ENCODE measurements at regions not wholly inside any gene's neighbourhood (a gene's known extent, or its start where the extent isn't known, plus 50 kb on each side); places are given as distances from the start of the nearest gene placed in this dataset.

DNA sequence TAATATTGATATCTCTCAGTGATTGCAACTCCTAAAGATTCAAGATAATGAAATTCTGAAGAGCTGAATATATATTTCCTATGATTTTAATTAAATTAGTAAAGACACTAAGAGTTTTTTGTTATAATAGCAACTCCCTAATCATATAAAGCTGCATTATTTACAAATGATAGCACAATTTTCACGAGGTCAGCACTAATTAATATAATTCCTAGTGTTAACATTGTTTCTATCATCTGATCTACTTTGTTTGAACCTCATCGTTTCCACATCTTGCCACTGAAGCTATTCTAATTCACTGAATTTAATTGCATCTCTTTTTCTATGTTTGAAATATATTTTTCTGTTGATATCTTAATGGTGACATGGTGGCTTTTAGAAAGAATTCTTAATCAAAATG, 279.1 kb upstream of the ADGRL4 start:
- Mint-ChIP-seq H3K4me3 (no peak overlapping the region), H3K27ac (no peak overlapping the region)
- 88 to 94% methylated on average over 2 of the region's 2 CpGs for WGBS, 2 experiments (ENCODE audit: insufficient coverage in 1 of 2, insufficient read length in 1 of 2)

DNA sequence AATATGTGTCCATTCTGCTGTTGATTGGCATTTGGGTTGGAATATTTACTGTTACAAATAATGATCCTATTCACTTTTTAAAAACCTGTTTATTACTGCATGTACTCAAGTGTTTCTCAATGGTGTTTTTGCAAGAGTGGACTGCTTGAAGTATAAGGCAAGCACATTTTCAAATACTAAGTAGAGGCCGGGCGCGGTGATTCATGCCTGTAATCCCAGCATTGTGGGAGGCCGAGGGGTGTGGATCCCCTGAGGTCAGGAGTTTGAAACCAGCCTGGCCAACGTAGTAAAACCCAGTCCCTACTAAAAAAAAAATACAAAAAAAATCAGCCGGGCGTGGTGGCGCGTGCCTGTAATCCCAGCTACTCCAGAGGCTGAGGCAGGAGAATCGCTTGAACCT, 276.9 kb upstream of the ADGRL4 start:
- Histone ChIP-seq H3K4me3 (ENCODE audit: low read length) (no peak overlapping the region), H3K27me3 (ENCODE audit: control insufficient read depth, insufficient read depth, low read length, poor library complexity, severe bottlenecking) (no peaks in the 10 kb centered on the region), H3K9ac (ENCODE audit: extremely low read depth, low read length, poor library complexity, severe bottlenecking) (no peak overlapping the region), H3K36me3 (ENCODE audit: control insufficient read depth, insufficient read depth, low read length) (no peaks in the 10 kb centered on the region), H3K4me1 (ENCODE audit: control insufficient read depth, insufficient read depth, low read length) (no peaks in the 10 kb centered on the region), H3K9me3 (ENCODE audit: control insufficient read depth, low read length) (no peaks in the 10 kb centered on the region), H3K27ac (ENCODE audit: low read depth, low read length) (no peak overlapping the region)
- Mint-ChIP-seq H3K9me3 (no peaks in the 10 kb centered on the region), H3K4me1 (no peaks in the 10 kb centered on the region), H3K27ac (no peak overlapping the region), H3K27me3 (ENCODE audit: insufficient read depth) (no peaks in the 10 kb centered on the region), H3K36me3 (ENCODE audit: low read depth) (no peaks in the 10 kb centered on the region), H3K4me3 (no peak overlapping the region)
- TF ChIP-seq, protein P1, sequence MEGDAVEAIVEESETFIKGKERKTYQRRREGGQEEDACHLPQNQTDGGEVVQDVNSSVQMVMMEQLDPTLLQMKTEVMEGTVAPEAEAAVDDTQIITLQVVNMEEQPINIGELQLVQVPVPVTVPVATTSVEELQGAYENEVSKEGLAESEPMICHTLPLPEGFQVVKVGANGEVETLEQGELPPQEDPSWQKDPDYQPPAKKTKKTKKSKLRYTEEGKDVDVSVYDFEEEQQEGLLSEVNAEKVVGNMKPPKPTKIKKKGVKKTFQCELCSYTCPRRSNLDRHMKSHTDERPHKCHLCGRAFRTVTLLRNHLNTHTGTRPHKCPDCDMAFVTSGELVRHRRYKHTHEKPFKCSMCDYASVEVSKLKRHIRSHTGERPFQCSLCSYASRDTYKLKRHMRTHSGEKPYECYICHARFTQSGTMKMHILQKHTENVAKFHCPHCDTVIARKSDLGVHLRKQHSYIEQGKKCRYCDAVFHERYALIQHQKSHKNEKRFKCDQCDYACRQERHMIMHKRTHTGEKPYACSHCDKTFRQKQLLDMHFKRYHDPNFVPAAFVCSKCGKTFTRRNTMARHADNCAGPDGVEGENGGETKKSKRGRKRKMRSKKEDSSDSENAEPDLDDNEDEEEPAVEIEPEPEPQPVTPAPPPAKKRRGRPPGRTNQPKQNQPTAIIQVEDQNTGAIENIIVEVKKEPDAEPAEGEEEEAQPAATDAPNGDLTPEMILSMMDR (conservative IDR thresholded peaks at IDR 0.05), result no peak
- no peak for DNase-seq
- WGBS, 2 experiments (ENCODE audit: insufficient coverage in 1 of 2, insufficient read length in 1 of 2), result 60 to 97% methylated on average over 2 to 10 of the region's 10 CpGs

More for the DNA sequence above, 279.1 kb upstream of the ADGRL4 start:
- Histone ChIP-seq H3K4me3 (ENCODE audit: low read length) (no peak overlapping the region), H3K4me1 (ENCODE audit: control insufficient read depth, insufficient read depth, low read length) (no peaks in the 10 kb centered on the region), H3K9me3 (ENCODE audit: control insufficient read depth, low read length) (no peaks in the 10 kb centered on the region), H3K27me3 (ENCODE audit: control insufficient read depth, insufficient read depth, low read length, poor library complexity, severe bottlenecking) (no peaks in the 10 kb centered on the region), H3K36me3 (ENCODE audit: control insufficient read depth, insufficient read depth, low read length) (no peaks in the 10 kb centered on the region), H3K9ac (ENCODE audit: extremely low read depth, low read length, poor library complexity, severe bottlenecking) (no peak overlapping the region), H3K27ac (ENCODE audit: low read depth, low read length) (no peak overlapping the region)
- TF ChIP-seq, protein P1 (conservative IDR thresholded peaks at IDR 0.05), result no peak
- H3K36me3 Mint-ChIP-seq (ENCODE audit: low read depth), result no peaks in the 10 kb centered on the region
- H3K27me3 Mint-ChIP-seq (ENCODE audit: insufficient read depth), result no peaks in the 10 kb centered on the region
- DNase-seq, result no peak
- no peaks in the 10 kb centered on the region for H3K9me3 Mint-ChIP-seq
- no peaks in the 10 kb centered on the region for H3K4me1 Mint-ChIP-seq

DNA sequence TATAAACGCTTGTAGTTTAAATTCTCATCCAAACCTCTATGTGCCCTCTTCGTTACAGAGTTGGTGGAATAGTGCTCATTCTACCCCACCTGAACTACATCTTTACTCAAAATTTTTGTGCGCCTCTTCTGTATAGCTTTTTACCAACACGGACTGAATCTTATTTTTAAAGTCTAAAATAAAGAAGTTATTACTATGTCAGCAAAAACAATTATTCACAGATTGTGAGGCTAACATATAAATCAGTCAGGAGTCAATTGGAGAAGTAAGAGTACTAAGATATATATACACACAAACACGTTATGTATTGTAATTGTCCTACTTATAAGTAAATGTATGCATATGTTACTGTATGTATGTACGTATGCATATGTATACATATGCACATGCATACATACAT, 274.9 kb upstream of the ADGRL4 start:
- no peak overlapping the region for H3K27ac Mint-ChIP-seq
- H3K27me3 ChIP-seq (ENCODE audit: control insufficient read depth, insufficient read depth, low read length, poor library complexity, severe bottlenecking), result no peaks in the 10 kb centered on the region
- H3K9ac ChIP-seq (ENCODE audit: extremely low read depth, low read length, poor library complexity, severe bottlenecking), result no peak overlapping the region
- no peaks in the 10 kb centered on the region for H3K36me3 ChIP-seq (ENCODE audit: control insufficient read depth, insufficient read depth, low read length)
- H3K36me3 Mint-ChIP-seq (ENCODE audit: low read depth), result no peaks in the 10 kb centered on the region
- H3K4me1 Mint-ChIP-seq, result no peaks in the 10 kb centered on the region
- H3K9me3 ChIP-seq (ENCODE audit: control insufficient read depth, low read length), result no peaks in the 10 kb centered on the region
- H3K27me3 Mint-ChIP-seq (ENCODE audit: insufficient read depth), result no peaks in the 10 kb centered on the region
- no peak overlapping the region for H3K27ac ChIP-seq (ENCODE audit: low read depth, low read length)
- no peak for DNase-seq
- WGBS, 2 experiments (ENCODE audit: insufficient coverage in 1 of 2, insufficient read length in 1 of 2), result 62% methylated on average over 3 of the region's 6 CpGs; no CpG with 5 or more reads in 1 of the 2 experiments
- H3K9me3 Mint-ChIP-seq, result no peaks in the 10 kb centered on the region
- H3K4me3 ChIP-seq (ENCODE audit: low read length), result no peak overlapping the region
- no peaks in the 10 kb centered on the region for H3K4me1 ChIP-seq (ENCODE audit: control insufficient read depth, insufficient read depth, low read length)
- TF ChIP-seq, protein P1 (conservative IDR thresholded peaks at IDR 0.05), result no peak
- no peak overlapping the region for H3K4me3 Mint-ChIP-seq

Measured in endodermal cell (in vitro differentiated cells).